GM12873 (cell line): ENCODE measurements at regions not wholly inside any gene's neighbourhood (a gene's known extent, or its start where the extent isn't known, plus 50 kb on each side); places are given as distances from the start of the nearest gene placed in this dataset.

Experiments
- TF ChIP-seq, protein P1 (sequence below): IDR thresholded peaks from 2 replicates; pipeline ENCODE4 v1.5.1; 2012; ENCODE audit warnings: low read depth, mild to moderate bottlenecking, moderate library complexity, low read length, control low read depth; ENCODE audit not compliant: insufficient read depth; ENCODE audit errors: missing control alignments

DNA sequence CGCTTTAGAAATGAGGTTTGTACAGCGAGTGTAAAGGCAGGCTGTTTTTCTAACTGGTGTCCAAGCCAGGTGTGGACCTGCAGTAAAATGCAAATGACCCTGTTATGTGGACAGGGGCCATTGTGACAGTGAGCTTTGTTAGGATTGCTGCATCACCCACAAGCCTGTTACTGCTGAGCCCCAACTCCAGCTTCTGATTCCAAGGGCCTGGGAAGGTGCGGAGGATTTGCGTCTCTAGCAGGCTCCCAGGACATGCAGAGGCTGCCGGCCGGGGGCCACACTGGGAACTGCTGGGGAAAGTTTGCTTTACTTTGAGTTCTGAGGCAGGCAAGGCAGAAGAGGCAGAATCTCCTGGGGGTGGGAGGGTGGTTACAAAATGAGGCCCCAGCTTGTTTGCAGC is 164.1 kb downstream of the GLI2 start:
- TF ChIP-seq, protein P1, sequence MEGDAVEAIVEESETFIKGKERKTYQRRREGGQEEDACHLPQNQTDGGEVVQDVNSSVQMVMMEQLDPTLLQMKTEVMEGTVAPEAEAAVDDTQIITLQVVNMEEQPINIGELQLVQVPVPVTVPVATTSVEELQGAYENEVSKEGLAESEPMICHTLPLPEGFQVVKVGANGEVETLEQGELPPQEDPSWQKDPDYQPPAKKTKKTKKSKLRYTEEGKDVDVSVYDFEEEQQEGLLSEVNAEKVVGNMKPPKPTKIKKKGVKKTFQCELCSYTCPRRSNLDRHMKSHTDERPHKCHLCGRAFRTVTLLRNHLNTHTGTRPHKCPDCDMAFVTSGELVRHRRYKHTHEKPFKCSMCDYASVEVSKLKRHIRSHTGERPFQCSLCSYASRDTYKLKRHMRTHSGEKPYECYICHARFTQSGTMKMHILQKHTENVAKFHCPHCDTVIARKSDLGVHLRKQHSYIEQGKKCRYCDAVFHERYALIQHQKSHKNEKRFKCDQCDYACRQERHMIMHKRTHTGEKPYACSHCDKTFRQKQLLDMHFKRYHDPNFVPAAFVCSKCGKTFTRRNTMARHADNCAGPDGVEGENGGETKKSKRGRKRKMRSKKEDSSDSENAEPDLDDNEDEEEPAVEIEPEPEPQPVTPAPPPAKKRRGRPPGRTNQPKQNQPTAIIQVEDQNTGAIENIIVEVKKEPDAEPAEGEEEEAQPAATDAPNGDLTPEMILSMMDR = no peak

DNA sequence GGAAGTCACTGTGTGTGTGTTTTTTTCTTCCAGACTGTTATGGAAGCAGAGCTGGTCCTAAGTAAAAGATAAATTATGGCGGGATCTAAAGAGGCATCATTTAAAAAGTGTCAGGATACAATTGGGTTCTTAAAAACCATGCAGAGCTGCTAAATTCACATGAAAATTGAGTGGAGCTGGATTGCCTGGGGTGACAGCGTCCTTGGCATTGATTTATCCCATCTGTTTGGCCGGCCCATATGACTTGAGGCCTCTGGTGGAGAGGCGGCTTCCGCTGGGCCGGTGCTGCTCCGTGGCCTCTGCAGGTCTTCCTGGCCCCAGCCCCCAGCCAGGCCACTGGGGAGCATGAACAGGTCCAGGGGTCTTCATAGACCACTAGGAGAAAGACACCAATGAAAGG is 165.5 kb downstream of the GLI2 start:
- TF ChIP-seq, protein P1 = no peak

DNA sequence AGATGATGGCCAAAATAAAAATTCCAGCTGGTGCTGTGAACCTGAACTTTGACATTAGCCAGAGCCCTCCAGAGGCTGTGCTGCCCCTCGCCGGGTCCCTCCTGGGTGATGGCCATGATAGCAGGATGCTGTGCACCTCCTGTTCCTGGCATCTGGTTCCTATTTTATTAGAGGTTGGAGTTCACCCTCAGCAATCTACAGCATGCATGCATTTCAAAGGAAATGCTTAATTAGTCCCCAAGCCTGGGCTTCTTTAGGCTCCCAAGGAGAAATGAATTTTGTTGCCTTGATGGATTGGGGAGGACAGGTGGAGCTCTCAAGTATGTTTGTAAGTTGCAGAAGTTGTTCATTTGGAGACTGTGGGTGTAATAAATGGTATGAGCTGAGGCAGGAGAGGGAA is 166.9 kb downstream of the GLI2 start:
- TF ChIP-seq, protein P1 = no peak

DNA sequence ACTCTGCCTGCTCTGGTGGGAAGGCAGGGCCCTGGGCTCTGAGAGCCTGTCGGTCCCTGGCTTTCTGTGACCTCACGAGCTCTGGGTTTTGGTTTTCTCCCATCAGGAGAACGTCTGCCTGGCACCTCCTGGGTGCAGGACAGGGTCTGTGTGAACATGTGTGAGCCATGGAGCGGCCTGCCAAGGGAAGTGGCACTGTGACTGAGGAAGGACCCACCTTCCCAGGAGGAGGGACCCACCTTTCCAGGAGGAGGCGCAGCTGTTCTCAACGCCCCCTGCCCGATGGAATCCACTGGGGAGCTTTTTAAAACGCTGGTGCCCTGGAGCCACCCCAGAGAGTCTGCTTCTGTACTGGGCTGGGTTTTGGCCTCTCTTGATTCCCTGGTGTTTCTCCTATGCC is 168.7 kb downstream of the GLI2 start:
- TF ChIP-seq, protein P1 = no peak

DNA sequence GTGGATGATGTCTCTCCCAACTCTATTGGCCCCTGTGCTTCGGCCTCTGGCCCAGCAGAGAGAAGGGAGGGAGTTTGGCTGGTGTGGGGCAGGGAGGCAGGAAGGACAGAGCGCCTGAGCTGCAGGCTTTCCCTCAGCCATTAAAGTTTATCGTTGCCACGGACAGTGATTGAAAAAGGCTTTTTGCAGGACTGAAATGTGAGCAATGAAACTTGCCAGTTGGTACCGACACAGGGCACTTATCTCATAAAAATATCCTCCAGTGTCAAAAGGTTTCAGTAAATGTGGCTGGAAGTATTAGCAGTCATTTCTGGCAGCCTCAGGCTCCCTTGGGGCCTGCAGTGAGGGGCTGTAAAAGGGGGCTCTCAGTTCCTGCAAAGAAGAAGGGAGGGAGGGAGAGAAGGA is 169.2 kb downstream of the GLI2 start:
- TF ChIP-seq, protein P1 = no peak

DNA sequence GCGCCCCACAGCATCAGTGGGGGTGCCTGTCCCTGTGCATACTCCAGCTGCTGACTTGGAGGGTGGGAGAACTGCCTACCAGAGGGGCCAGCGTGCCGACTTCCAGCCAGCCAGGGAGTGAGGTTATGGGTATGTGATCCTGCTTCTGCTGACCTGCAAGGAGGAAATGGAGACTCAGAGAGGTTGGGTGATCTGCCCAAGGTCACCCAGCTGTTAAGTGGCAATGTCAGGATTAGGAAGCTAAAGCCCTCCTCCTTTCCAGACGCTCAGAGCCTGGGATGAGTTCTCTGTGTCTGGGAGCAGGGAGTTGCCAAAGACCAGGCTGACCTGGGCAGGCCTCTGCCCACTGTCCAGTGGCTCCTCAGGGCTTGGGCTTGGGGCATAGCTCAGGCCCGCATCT is 169.6 kb downstream of the GLI2 start:
- TF ChIP-seq, protein P1 = no peak

DNA sequence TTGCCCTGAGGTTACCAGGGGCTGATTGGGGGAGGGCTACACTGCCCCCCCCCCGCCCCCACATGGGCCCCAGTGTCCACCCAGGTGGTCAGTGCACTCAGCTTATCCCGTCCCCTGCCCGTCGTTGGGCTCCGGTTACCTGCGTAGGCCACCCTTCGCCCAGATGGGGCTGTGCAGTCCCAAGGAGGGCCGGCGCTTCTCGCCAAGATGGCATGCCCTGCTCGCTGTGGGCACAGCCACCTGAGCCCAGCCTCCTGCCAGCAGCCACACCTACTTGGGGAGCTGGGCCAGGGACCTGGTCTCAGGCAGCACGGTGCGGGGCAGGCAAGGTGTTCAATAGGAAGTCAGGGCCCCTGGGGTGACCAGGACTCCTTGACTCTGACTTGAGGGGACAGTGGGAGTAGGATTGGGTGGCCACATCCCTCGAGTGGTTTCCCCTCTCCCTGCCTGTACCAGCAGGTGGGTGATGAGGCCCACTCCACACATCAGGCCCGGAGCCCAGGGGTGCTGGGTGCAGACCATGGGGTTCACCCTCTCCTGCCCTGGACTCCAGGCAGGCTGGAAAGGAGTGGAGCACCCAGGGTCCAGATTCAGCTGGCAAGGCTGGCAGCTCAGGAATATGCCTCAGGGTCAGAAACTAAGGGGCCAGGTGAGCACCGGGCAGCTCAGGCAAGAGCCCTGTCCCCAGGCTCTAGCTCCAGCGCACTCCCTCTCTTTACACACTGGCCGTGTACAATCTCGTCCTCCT is 170.3 kb downstream of the GLI2 start:
- TF ChIP-seq, protein P1 = no peak
